ENCODE measurements at regions not wholly inside any gene's neighbourhood (a gene's known extent, or its start where the extent isn't known, plus 50 kb on each side); places are given as distances from the start of the nearest gene placed in this dataset.
A peak's percentile ranks its signal among the peaks of the same experiment; 100 is the strongest.
"Not testable (repeated sequence)": the region's sequence is repeated elsewhere in the genome, so short reads cannot be mapped to it uniquely, and the experiment has no call there.

- DNase-seq = peak; percentile 37
Measured at GRCh38 chr7:83882551-83882950, 233.6 kb upstream of the SEMA3E start.

- no peak for DNase-seq
Measured at GRCh38 chr7:83879063-83879462, 230.1 kb upstream of the SEMA3E start.

GRCh38 chr7:83878614-83879013, 229.7 kb upstream of the SEMA3E start:
- no peak for DNase-seq

GRCh38 chr7:83876593-83876992, 227.7 kb upstream of the SEMA3E start:
- DNase-seq = no peak

DNA sequence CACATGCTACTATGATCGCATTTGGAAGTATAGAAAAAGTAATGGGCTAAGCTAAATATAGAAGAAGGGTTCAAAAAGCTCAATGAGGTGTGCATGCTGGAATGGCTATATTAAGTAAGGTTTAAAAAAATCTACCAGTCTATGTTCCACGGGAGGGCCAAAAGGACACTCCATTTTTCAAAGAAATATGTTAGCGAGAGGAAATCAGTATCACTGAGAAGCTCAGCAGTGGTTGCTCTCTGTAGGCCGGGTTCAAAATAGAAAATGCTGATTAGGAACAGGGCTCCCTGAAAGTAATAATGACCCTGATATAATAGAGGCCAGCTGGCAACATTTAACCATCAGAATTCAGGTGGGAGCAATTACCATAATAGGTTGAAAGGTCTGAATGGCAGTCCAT, 224.5 kb upstream of the SEMA3E start:
- no peak for DNase-seq

GRCh38 chr7:83872501-83872900, 223.6 kb upstream of the SEMA3E start:
- DNase-seq = no peak

DNA sequence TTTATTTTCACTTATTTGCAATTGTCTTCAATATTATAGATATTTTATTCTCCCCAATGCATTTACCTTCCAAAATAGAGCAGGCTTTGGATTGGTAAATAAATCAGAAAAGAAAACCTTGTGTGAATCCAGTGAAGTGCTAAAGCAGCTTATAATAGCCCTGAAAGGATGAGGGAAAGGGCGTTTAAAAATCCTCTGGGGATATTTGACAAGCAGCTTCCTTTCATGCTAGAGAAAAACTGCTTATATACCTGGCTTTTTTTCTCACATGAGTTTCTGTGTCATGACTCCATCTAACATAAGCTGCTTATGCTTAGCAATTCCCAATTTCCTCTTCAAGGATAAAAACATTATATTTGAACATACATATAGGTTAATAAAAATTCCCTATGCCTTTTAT, 221.6 kb upstream of the SEMA3E start:
- no peak for DNase-seq

DNA sequence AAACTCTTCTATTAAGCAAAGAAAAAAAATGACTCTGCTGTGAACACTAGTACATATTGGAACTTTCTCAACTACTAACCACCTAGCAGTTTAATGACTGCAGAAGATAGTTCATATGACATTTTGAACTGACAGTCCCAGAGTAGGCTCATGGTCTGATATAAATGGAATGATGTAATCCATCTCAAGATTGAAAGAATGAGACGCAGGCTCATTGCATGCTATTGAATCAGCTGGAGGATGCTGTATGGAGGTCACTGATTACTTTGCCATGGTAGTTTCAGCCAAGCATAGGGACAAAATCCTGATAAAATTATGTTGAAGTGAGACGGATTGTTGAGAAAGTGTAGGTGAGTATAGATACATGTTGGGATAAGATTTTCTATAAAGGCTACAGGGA, 217.6 kb upstream of the SEMA3E start:
- DNase-seq = no peak

- DNase-seq = no peak
Measured at GRCh38 chr7:83864551-83864950, 215.6 kb upstream of the SEMA3E start.

DNA sequence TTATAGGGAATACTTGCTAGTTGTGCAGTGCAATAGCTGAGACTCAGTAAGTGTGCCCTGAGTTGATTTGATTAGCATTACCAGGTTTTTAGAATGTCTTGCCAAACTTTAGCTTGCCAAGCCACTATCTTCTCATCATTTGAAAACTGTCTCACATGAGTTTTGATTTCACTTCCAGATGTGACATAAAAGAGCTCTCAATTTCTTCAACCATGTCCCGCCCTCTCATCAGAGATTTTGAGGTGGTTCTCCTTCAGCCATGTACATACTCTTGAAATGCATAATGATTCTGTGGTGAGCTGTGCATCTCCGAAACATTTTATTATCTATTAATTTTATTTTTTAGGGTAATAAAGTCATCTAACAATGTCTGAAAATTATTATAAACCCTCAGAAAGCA, 215.0 kb upstream of the SEMA3E start:
- DNase-seq = no peak

GRCh38 chr7:83861876-83862275, 212.9 kb upstream of the SEMA3E start:
- no peak for DNase-seq

DNA sequence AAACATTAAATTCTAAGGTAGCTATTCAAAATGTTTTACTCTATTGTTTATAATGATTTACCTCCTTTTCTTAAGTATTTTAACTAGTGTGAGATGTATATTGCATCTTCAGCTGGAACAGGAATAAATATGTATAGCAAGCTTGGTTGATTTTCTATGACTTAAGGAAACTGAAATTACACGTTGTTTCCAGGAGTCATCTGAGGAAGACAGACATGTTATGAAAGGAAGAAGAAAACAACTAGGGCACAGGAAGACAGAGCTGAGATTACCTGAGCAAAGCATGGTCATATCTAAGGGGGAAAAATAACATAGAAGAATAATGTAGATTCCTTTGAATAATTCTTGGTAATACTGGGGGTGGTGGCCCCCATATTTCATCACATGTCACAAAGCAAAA, 210.9 kb upstream of the SEMA3E start:
- no peak for DNase-seq

DNA sequence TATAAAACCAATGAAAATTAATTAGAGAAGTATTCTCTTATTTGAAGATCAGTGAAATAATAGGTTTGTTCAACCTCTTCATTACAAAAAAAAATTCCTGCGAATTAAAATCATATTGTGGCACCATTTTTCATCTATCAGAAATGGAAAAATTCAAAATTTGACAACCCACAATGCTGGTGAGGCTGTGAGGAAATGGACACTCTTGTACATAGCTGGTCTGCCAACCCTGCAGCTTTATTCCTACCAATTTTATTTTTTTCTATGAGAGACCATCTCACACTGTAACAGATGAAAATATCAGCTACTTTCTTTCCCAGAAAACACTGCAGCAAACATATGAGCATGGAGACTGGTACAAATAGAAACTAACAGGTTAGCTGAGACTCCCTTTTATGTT, 208.8 kb upstream of the SEMA3E start:
- no peak for DNase-seq

DNA sequence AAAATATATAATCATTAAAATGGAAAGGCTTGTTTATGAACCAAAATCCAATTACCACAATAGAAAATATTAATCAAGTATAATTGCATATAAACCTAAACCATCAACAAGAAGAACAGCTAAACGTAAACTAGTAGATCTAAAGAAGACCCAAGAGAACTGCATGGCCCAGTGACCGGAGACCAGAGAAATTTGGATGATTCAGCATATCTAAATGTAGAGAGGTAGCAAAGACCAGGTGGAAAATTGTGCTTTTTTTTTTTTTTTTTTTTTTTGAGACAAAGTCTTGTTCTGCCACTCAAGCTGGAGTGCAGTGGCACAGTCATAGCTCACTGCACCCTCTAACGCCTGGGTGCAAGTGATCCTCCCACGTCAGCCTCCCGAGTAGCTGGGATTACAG, 207.2 kb upstream of the SEMA3E start:
- DNase-seq = no peak

DNA sequence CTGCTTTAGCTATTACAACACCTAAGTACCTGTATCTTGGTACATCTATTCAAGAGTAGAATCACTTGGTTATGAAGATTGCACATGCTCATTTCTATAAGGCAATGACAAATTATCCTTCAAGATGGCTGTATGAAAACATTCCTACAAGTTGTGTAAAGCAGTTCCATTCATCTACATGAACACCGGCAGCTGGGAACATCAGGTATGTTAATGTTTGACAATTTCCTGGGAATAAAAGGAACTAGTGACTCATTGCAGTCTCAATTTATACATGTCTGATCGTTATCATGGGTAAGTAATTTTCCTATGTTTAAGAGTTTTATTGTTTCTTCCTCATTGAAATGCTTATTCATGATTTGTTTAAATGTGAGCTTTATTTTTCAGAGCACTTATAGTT, 203.2 kb upstream of the SEMA3E start:
- no peak for DNase-seq

GRCh38 chr7:83851551-83851950, 202.6 kb upstream of the SEMA3E start:
- no peak for DNase-seq

DNA sequence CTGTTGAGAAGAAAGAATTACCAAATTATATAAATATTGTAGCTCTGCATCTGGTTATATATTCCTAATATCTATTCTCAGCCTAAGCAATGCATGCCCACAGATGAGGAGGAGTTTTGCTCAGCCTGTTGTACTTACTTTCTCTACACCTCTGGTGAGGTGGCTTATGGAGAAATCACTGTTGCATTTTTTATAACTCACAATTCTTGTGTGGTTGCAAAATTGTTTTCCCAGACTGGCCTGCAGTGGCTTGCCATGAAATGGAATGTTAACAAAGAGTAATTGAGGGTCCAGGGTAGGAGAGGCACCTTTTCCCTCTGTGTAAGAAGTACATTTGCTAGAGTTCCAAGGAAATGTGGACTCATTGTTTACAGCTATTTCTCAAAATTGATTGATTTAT, 202.0 kb upstream of the SEMA3E start:
- DNase-seq = no peak

GRCh38 chr7:83850125-83850524, 201.2 kb upstream of the SEMA3E start:
- no peak for DNase-seq

GRCh38 chr7:83849131-83849530, 200.2 kb upstream of the SEMA3E start:
- no peak for DNase-seq

DNA sequence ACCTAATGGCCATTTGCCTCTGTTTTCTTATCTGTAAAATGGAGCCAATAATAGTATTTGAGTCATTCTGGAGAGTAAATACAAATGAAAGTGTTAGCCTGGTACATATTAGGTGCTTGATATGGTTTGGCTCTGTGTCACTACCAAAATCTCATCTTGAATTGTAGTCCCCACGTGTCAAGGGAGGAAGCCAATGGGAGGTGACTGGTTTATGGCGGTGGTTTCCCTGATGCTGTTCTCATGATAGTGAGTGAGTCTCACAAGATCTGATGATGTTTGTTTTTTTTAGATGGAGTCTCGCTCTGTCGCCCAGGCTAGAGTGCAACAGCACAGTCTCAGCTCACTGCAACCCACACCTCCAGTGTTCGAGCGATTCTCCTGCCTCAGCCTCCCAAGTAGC, 194.0 kb upstream of the SEMA3E start:
- DNase-seq = no peak

DNA sequence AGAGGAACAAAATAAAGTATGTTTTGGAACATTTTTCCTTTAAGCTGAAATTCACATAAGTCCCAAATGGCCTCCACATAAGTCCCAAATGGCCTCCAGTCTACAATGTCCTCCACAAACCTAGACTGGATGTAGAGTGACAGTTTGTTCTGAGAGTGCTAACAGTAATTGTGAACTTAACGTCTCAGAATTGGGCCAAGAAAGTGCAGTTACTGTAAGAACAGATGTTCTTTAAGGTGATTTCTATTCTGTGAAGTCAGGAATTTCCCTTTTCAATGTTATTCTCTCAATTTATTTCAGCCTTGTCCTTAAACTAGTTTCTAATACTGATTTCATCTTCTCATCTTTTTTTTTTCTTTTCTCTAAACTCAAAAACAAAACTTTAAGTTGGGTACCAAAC, 188.7 kb upstream of the SEMA3E start:
- DNase-seq = no peak

DNA sequence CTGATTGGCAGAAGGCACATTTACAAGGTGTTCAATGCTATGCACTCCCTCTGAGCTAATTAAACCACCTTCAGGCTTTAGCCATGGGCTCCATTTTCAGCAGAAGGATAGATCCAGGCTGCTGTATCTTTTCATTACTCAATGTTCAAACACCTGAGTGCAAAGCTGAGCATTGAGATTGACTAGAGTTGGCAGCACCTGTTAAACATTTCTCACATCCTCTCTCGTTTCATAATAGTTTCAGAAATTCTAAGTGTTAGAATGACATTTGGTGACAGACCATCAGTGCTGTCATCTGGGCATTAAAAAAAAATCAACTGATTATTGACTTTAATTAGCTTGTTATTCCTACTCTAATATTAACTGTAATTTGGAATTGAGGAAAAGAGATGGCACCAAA, 187.1 kb upstream of the SEMA3E start:
- no peak for DNase-seq

GRCh38 chr7:83835424-83835823, 186.5 kb upstream of the SEMA3E start:
- no peak for DNase-seq

DNA sequence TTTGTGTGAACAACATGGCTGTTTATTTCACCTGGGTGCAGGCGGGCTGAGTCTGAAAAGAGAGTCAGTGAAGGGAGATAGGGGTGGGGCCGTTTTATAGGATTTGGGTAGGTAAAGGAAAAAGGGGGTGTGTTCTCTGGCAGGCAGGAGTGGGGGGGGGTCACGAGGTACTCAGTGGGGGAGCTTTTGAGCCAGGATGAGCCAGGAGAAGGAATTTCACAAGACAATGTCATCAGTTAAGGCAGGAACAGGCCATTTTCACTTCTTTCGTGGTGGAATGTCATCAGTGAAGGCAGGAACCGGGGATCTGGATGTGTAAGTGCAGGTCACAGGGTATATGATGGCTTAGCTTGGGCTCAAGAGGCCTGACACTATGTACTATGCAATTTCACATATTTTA, 184.8 kb upstream of the SEMA3E start:
- not testable (repeated sequence) for DNase-seq

DNA sequence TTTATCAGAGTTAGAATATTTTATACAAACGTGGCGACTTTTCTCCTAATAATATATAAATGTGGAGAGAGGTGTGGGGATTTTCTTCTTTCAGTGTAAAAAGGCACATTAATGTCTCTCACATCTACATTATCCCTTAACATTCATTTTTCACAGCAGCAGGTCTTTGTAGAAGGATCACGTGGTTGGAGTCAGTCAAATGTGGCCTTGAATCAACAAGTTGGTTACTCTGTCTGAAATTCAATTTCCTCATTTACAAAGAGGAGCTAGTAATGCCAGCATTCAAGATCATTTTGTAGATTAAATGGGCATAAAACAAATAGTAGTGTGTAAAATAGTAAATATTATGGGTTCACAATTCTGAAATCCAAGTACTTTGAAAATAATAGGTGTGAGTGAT, 183.1 kb upstream of the SEMA3E start:
- DNase-seq = no peak

- DNase-seq = no peak
Measured at GRCh38 chr7:83827036-83827435, 178.1 kb upstream of the SEMA3E start.
